HG02852 (cell line): ENCODE measurements at regions not wholly inside any gene's neighbourhood (a gene's known extent, or its start where the extent isn't known, plus 50 kb on each side); places are given as distances from the start of the nearest gene placed in this dataset.

Experiments used
- ATAC-seq: cut with Tn5 transposase; IDR thresholded peaks from one replicate; pipeline ENCODE4 v1.9.1; 2021; ENCODE audit warnings: mild to moderate bottlenecking, moderate library complexity; ENCODE audit not compliant: unreplicated experiment

GRCh38 chr13:21757763-21758162, 86.9 kb downstream of the FGF9 start:
- no peak for ATAC-seq

- ATAC-seq: no peak
Observed at GRCh38 chr13:21758441-21758840, 87.6 kb downstream of the FGF9 start.

- ATAC-seq: no peak
Observed at GRCh38 chr13:21759463-21759862, 88.6 kb downstream of the FGF9 start.

- no peak for ATAC-seq
Observed at GRCh38 chr13:21759911-21760310, 89.0 kb downstream of the FGF9 start.

- no peak for ATAC-seq
Observed at GRCh38 chr13:21761770-21762169, 90.9 kb downstream of the FGF9 start.

- no peak for ATAC-seq
Observed at GRCh38 chr13:21762512-21762911, 91.6 kb downstream of the FGF9 start.

- ATAC-seq: no peak
Observed at GRCh38 chr13:21767032-21767431, 96.2 kb downstream of the FGF9 start.

GRCh38 chr13:21771075-21771474, 100.2 kb downstream of the FGF9 start:
- ATAC-seq: no peak

GRCh38 chr13:21777166-21777565, 106.3 kb downstream of the FGF9 start:
- ATAC-seq: no peak

- no peak for ATAC-seq
Observed at GRCh38 chr13:21777813-21778212, 106.9 kb downstream of the FGF9 start.

GRCh38 chr13:21782736-21783135, 111.9 kb downstream of the FGF9 start:
- ATAC-seq: no peak

GRCh38 chr13:21785990-21786389, 115.1 kb downstream of the FGF9 start:
- ATAC-seq: no peak

- no peak for ATAC-seq
Observed at GRCh38 chr13:21796066-21796465, 125.2 kb downstream of the FGF9 start.

- no peak for ATAC-seq
Observed at GRCh38 chr13:21796775-21797514, 126.1 kb downstream of the FGF9 start.

- no peak for ATAC-seq
Observed at GRCh38 chr13:21797736-21798135, 126.9 kb downstream of the FGF9 start.

- ATAC-seq: no peak
Observed at GRCh38 chr13:21798181-21798580, 127.3 kb downstream of the FGF9 start.

GRCh38 chr13:21799671-21800070, 128.8 kb downstream of the FGF9 start:
- no peak for ATAC-seq

GRCh38 chr13:21800837-21801616, 130.2 kb downstream of the FGF9 start:
- no peak for ATAC-seq

- ATAC-seq: no peak
Observed at GRCh38 chr13:21805733-21806132, 134.9 kb downstream of the FGF9 start.

GRCh38 chr13:21812192-21812626, 141.3 kb downstream of the FGF9 start:
- ATAC-seq: no peak

- ATAC-seq: no peak
Observed at GRCh38 chr13:21813110-21813509, 142.2 kb downstream of the FGF9 start.

GRCh38 chr13:21813844-21814243, 143.0 kb downstream of the FGF9 start:
- ATAC-seq: no peak
